IMR-90 (cell line): ENCODE measurements at regions not wholly inside any gene's neighbourhood (a gene's known extent, or its start where the extent isn't known, plus 50 kb on each side); places are given as distances from the start of the nearest gene placed in this dataset.

ENCODE experiments used
- ATAC-seq: fragments of 200-7000 bp; cut with Tn5 transposase; 2 replicates; pipeline ENCODE4 v1.9.1; 2020; ENCODE audit warnings: low read depth, mild to moderate bottlenecking, moderate library complexity
- BruUV-seq: library from RNA; stranded (reverse); fragments of 400-500 nt; replicated peaks from 2 replicates; lab custom pipeline; 2021; lab: Mats Ljungman, UMichigan
- CTCF ChIA-PET: fragments of 300-600 bp; formaldehyde crosslinking; extraction: SDS; loops from one replicate; lab custom pipeline; 2021; ENCODE audit warnings: antibody characterized with exemption; lab: Yijun Ruan, JAX
- POLR2A ChIA-PET: fragments of 300-600 bp; sonication (Branson Sonifier 250); formaldehyde crosslinking; loops from one replicate; lab custom pipeline; 2022; ENCODE audit warnings: antibody characterized with exemption; ENCODE audit not compliant: unreplicated experiment; lab: Charles Lee
- DNase-seq: peaks from one replicate; pipeline ENCODE4 v3.0.0; 2013
- H2AFZ ChIP-seq: replicated peaks from 2 replicates; pipeline ENCODE3; 2013; ENCODE audit warnings: low read length, mild to moderate bottlenecking; ENCODE audit not compliant: poor library complexity
- H2AK5ac ChIP-seq: 2 replicates; pipeline ENCODE4 v1.6.1; 2013; ENCODE audit warnings: low read depth, low read length, inconsistent platforms
- H2AK9ac ChIP-seq: replicated peaks from 2 replicates; pipeline ENCODE3; 2013; ENCODE audit warnings: mild to moderate bottlenecking, low read depth, low read length, moderate library complexity; ENCODE audit not compliant: poor library complexity
- H2BK120ac ChIP-seq: 2 replicates; pipeline ENCODE4 v1.6.1; 2013; ENCODE audit warnings: low read depth, low read length, inconsistent platforms
- H2BK15ac ChIP-seq: 3 replicates; pipeline ENCODE4 v1.6.1; 2013; ENCODE audit warnings: low read depth, low read length, inconsistent platforms
- H2BK20ac ChIP-seq: 2 replicates; pipeline ENCODE4 v1.6.1; 2013; ENCODE audit warnings: low read depth, mild to moderate bottlenecking, inconsistent platforms, low read length, moderate library complexity
- H2BK5ac ChIP-seq: 2 replicates; pipeline ENCODE4 v1.6.1; 2013; ENCODE audit warnings: mild to moderate bottlenecking, low read depth, low read length, inconsistent platforms; ENCODE audit not compliant: poor library complexity, severe bottlenecking
- H3K14ac ChIP-seq: replicated peaks from 2 replicates; pipeline ENCODE4 v1.6.1; 2013; ENCODE audit warnings: low read depth, low read length, inconsistent platforms
- H3K18ac ChIP-seq: 2 replicates; pipeline ENCODE4 v1.6.1; 2013; ENCODE audit warnings: low read depth, low read length, control low read depth
- H3K23ac ChIP-seq: 2 replicates; pipeline ENCODE4 v1.6.1; 2013; ENCODE audit warnings: low read depth, low read length, inconsistent platforms
- H3K27ac ChIP-seq: 2 replicates; pipeline ENCODE4 v1.5.1; 2013; ENCODE audit warnings: mild to moderate bottlenecking, control low read depth, low read length; ENCODE audit not compliant: insufficient read depth
- H3K27me3 ChIP-seq: 2 replicates; pipeline ENCODE4 v1.6.1; 2013; ENCODE audit warnings: low read length; ENCODE audit not compliant: control insufficient read depth, insufficient read depth
- H3K36me3 ChIP-seq: 2 replicates; pipeline ENCODE4 v1.6.1; 2013; ENCODE audit warnings: low read length, mixed read lengths; ENCODE audit not compliant: control insufficient read depth, insufficient read depth
- H3K4ac ChIP-seq: 2 replicates; pipeline ENCODE4 v1.6.1; 2013; ENCODE audit warnings: low read depth, low read length, inconsistent platforms
- H3K4me1 ChIP-seq: 2 replicates; pipeline ENCODE4 v1.6.1; 2013; ENCODE audit warnings: low read length, mixed read lengths; ENCODE audit not compliant: control insufficient read depth, insufficient read depth
- H3K4me2 ChIP-seq: 2 replicates; pipeline ENCODE4 v1.6.1; 2013; ENCODE audit warnings: low read depth, mild to moderate bottlenecking, control low read depth, low read length, moderate library complexity
- H3K4me3 ChIP-seq: 2 replicates; pipeline ENCODE4 v1.5.1; 2013; ENCODE audit warnings: low read depth, mild to moderate bottlenecking, control low read depth, low read length, moderate library complexity; ENCODE audit not compliant: insufficient read depth
- H3K56ac ChIP-seq: 2 replicates; pipeline ENCODE4 v1.6.1; 2013; ENCODE audit warnings: low read length, inconsistent platforms; ENCODE audit not compliant: insufficient read depth; ENCODE audit errors: extremely low read depth
- H3K79me1 ChIP-seq, 2 experiments: 2 replicates each; pipeline ENCODE4 v1.6.1; 2013; ENCODE audit warnings: low read length in 2 of 2, inconsistent platforms in 1 of 2, low read depth in 1 of 2
- H3K9ac ChIP-seq: 2 replicates; pipeline ENCODE4 v1.6.1; 2013; ENCODE audit warnings: low read depth, low read length, control low read depth
- H3K9me1 ChIP-seq: 2 replicates; pipeline ENCODE4 v1.6.1; 2013; ENCODE audit warnings: low read length, inconsistent platforms; ENCODE audit not compliant: insufficient read depth
- H3K9me3 ChIP-seq: 2 replicates; pipeline ENCODE4 v1.6.1; 2013; ENCODE audit warnings: low read length; ENCODE audit not compliant: control insufficient read depth, insufficient read depth
- H4K20me1 ChIP-seq: 2 replicates; pipeline ENCODE4 v1.6.1; 2013; ENCODE audit warnings: low read length, inconsistent platforms; ENCODE audit not compliant: insufficient read depth
- H4K5ac ChIP-seq: 2 replicates; pipeline ENCODE4 v1.6.1; 2013; ENCODE audit warnings: mild to moderate bottlenecking, low read depth, low read length, control low read depth
- H4K8ac ChIP-seq, 2 experiments: 2 replicates each; pipeline ENCODE4 v1.6.1; 2013; ENCODE audit warnings: low read depth in 2 of 2, low read length in 2 of 2, control low read depth in 1 of 2, inconsistent platforms in 1 of 2
- H4K91ac ChIP-seq: 2 replicates; pipeline ENCODE4 v1.6.1; 2013; ENCODE audit warnings: low read depth, low read length, inconsistent platforms; ENCODE audit not compliant: insufficient read depth
- BHLHE40 ChIP-seq: fragments of 150-350 bp; IDR thresholded peaks from 2 replicates; pipeline ENCODE4 v1.6.1; 2016; ENCODE audit warnings: mild to moderate bottlenecking, low read depth, low read length
- MAZ ChIP-seq: IDR thresholded peaks from 2 replicates; pipeline ENCODE4 v1.6.1; 2012; ENCODE audit warnings: low read depth, mild to moderate bottlenecking, low read length, improper control_type of control experiment, moderate library complexity, borderline replicate concordance
- POLR2A ChIP-seq: IDR thresholded peaks from 2 replicates; pipeline ENCODE4 v1.6.1; 2012; ENCODE audit warnings: mild to moderate bottlenecking, low read depth, low read length
- RCOR1 ChIP-seq: IDR thresholded peaks from 2 replicates; pipeline ENCODE4 v1.6.1; 2012; ENCODE audit warnings: mild to moderate bottlenecking, low read length, improper control_type of control experiment; ENCODE audit not compliant: insufficient replicate concordance
- RFX5 ChIP-seq: IDR thresholded peaks from 2 replicates; pipeline ENCODE4 v1.8.0; 2012; ENCODE audit warnings: low read depth, mild to moderate bottlenecking, low read length, moderate library complexity
- WGBS, 2 experiments: methylation state at CpG; one replicate each; pipeline versions ENCODE4 v1.1.5 to v1.1.7; 2013; ENCODE audit warnings: missing lambda C conversion rate in 2 of 2; ENCODE audit not compliant: insufficient read length in 1 of 2; ENCODE audit errors: extremely low coverage in 2 of 2; 5-methylcytosine and 5-hydroxymethylcytosine counted together
- dilution Hi-C: fragments of 300-500 bp; cut with HindIII; formaldehyde crosslinking; loops from one replicate; pipeline ENCODE4 v1.14.3; 2018; ENCODE audit warnings: low sequenced_read_pairs; ENCODE audit not compliant: unreplicated experiment
- in situ Hi-C: fragments of 300-500 bp; cut with MboI; formaldehyde crosslinking; loops from 3 replicates; pipeline ENCODE4 v1.14.3; 2019; ENCODE audit warnings: low sequenced_read_pairs, inconsistent platforms, mixed read lengths
- intact Hi-C: fragments of 100-400 bp; cut with micrococcal nuclease; formaldehyde crosslinking; loops from 2 replicates; pipeline ENCODE4 v1.10.0; 2022

DNA sequence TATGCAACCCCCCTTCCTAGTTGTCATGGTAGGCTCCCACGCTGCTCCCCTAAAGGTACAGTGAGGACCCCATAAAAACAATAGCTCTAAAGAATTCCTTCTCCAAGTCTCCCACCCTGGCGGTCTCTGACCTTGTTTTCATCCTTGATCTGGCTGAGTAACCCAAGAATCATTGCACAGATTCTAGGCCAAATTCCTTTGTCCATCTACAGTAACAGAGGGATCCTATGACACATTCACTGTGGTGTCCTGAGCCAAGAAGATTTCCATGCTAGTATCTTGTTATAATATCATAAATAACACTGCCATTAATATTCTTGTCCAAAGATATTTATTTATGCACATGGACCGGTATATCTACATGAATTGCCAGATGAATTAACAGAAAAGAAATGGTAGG is 240.2 kb downstream of the CYP26B1 start:
- Histone ChIP-seq H2AK9ac (no peak overlapping the region), H2BK5ac (no peak overlapping the region), H4K5ac (no peak overlapping the region), H3K9ac (no peak overlapping the region), H4K20me1 (no peaks in the 10 kb centered on the region), H3K4ac (no peak overlapping the region), H3K18ac (no peak overlapping the region), H3K27me3 (peaks cover 1% of the 10 kb centered on the region), H2BK15ac (no peak overlapping the region), H3K27ac (no peak overlapping the region), H3K9me1 (no peaks in the 10 kb centered on the region), H3K9me3 (peaks cover 7% of the 10 kb centered on the region), H3K14ac (no peak overlapping the region), H3K4me1 (no peaks in the 10 kb centered on the region), H4K8ac (no peak overlapping the region), H3K4me3 (no peak overlapping the region), H3K79me1 (no peaks in the 10 kb centered on the region), H3K23ac (no peak overlapping the region), H3K4me2 (no peak overlapping the region), H2BK20ac (no peak overlapping the region), H3K56ac (no peak overlapping the region), H2BK120ac (no peak overlapping the region), H4K91ac (no peak overlapping the region), H3K36me3 (no peaks in the 10 kb centered on the region), H2AK5ac (no peak overlapping the region), H2AFZ (no peak overlapping the region)
- POLR2A ChIA-PET: no interaction called here
- no TSS peak for BruUV-seq
- WGBS, 2 experiments: 80% methylated on average over 2 of the region's 3 CpGs; no CpG with 5 or more reads in 1 of the 2 experiments
- ATAC-seq (no peak), DNase-seq (no peak)
- CTCF ChIA-PET: interaction anchor here (1.3 kb wide), 1 partner anchor 16 kb away, joined by 5 read pairs; no protein-coding TSS in a partner anchor
- dilution Hi-C loops: no loop called here
- in situ Hi-C loops: no loop called here
- intact Hi-C loops: no loop called here
- TF ChIP-seq RFX5 (no peak), BHLHE40 (no peak), MAZ (no peak), RCOR1 (no peak), POLR2A (no peak)
